ENCODE measurements at regions not wholly inside any gene's neighbourhood (a gene's known extent, or its start where the extent isn't known, plus 50 kb on each side); places are given as distances from the start of the nearest gene placed in this dataset.

DNA sequence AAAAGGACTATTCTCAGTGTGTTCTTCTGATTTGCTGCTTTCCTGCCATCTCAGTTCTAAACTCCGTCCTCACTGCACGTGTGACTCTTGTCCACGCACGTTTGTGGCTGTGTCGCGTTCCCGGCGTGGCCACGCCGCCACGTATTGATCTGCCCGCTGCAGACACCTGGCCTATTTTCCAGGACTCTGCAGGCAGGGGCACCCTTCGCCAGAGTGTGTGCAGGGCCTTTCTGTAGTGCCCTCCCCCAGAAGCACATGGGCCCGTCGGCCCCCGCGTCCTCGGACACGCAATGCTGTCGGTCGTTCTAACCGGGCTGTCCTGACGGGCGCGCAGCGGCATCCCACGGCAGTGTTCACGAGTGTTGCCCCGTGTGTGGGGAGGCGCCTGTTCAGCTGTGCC is 87.6 kb downstream of the YTHDF1 start:
- DNase-seq (ENCODE audit: low spot score) = no peak

DNA sequence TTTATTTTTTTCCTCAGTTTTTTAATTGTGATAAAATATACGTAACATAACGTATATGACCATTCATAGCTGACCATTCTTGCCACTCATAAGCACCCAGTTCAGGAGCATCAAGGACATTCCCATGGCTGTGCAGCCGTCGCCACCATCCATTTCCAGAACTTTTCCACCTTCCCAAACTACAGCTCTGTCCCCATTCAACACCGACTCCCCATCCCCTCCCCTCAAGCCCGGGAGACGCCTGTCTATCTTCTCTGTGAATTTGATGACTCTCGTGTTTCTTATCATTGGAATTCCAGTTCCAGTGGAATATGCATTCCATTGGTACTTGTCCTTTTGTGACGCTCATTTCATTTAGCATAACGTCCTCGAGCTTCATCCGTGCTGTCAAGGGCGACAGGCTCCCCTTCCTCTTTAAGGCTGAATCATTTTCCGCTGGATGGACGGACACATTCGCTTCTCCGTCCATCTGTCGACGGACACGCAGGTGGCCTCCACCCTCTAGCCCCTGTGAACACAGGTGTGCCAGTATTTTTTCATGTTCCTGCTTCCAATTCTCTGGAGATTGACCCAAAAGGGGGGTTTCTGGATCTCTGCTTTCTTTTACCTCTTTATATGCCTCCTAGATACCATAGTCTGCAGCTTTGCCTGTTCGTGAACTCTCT is 88.1 kb downstream of the YTHDF1 start:
- no peak for DNase-seq (ENCODE audit: low spot score)

DNA sequence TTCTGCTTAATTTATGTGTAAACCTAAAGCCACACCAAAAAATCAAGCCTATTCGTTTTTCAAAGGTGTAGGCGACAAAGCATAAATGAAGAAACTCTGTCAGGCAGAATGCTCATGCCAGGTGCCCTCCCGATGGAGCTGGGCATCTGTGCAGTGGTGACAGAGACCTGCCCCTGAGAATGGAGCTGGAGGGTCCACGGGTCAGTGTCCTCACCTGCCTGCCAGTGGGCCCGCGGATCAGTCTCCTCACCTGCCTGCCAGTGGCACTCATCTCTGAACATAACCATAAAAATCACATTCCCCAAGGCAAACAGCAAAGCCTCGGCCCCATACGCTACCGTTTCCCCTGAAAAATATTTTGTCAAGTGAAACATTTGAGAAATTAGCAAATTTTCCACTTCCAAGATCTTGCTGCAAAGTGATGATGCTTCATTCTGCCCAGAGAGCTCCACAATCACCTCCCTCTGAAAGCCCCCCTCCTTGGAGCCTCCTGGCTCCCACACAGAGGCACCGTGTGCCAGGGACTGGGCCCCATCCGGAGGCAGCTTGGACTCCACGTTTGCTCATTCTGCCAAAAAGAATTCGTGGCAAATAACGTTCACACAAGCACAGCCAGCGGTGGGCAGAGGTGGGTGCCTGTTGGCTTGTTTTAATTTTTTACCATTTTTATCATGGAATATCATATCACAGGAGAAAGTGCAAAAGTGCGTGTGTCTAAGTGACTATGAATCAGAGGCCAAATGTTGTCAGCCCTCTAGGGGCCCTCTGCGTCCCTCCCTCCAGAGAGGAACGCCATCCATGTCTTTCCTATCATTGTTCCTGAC is 88.8 kb downstream of the YTHDF1 start:
- DNase-seq (ENCODE audit: low spot score) = no peak

DNA sequence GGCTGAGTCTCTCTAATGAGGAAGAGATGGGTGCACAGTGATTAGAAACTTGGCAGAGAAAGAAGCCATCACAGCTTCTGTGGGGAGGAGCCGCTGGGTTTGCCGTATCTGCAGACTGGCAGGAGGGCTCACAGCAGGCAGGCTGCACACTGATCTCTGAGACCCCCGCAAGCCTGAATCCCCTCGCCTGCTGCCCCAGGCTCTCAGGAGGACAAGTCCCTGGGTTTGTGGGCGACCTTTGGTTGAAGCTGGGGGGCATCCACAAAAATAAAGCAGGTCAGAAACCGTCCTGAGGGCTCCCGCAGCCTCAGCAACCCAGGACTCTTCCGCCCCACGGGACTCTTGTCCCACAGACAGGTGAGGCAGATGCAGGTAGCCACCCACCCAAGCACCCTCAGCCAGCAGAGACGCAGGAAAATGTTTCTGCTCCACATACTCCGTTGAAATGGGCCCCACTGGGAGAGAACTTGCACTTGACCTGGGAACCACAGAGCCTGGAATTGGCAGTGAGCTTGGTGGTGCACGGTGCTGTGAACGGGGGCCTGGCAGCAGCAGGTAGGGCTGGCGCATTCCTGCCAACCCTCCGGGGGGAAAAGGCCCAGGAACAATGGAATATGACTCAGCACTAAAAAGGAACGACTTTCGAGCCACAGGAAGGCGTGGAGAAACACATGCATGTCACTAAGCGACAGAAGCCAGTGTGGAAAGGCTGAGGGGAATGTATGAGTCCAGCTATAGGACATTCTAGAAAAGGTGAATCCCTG is 89.9 kb downstream of the YTHDF1 start:
- no peak for DNase-seq (ENCODE audit: low spot score)

DNA sequence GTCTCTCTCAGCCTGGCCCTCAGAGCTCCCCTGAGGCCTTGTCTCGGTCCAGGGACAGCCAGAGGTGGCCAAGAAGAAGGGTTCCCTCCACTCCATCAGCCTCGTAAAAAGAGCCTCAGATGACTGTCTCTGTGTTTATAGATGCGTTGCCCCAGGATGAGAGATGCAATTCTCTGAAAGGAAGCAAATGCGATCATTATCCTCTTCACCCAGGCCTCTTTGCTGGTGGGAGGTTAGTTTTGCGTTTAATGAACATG is 90.4 kb downstream of the YTHDF1 start:
- no peak for DNase-seq (ENCODE audit: low spot score)

DNA sequence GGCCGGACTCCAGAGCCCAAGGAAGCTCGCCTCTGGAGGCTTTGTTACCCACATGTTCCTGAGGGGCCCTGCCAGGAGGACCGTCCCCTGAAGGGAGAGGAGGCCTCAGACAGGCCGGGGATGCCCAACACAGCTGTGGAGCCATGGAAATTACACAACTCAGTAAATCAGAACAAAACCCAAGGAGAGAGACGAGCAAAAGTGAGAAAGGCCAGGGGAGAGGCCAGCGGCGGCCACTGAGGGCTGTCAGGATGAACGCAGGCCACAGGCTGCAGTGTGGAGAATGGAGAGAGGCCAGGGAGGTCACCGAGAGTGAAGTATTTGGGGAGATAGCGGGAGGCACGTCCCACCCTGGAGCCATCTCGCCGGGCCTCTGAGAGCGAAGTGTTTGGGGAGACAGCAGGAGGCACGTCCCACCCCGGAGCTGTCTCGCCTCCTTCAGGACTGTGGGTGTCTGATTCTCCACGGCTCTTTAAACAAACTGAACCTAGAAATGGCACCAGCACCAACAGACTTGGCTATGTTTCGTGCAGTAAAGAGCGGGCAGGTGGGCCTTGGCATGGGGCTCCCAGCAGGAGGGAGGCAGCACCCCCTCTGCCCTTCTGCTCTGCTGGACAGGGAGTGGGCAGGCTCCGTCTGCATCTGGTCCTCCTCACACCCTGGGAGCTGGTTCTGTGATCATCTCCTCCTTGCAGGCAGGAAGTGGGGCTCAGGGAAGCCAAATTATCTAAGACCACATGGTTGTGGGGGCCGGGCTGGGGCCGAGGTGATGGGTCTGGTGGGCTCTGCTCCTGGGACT is 91.0 kb downstream of the YTHDF1 start:
- no peak for DNase-seq (ENCODE audit: low spot score)

DNA sequence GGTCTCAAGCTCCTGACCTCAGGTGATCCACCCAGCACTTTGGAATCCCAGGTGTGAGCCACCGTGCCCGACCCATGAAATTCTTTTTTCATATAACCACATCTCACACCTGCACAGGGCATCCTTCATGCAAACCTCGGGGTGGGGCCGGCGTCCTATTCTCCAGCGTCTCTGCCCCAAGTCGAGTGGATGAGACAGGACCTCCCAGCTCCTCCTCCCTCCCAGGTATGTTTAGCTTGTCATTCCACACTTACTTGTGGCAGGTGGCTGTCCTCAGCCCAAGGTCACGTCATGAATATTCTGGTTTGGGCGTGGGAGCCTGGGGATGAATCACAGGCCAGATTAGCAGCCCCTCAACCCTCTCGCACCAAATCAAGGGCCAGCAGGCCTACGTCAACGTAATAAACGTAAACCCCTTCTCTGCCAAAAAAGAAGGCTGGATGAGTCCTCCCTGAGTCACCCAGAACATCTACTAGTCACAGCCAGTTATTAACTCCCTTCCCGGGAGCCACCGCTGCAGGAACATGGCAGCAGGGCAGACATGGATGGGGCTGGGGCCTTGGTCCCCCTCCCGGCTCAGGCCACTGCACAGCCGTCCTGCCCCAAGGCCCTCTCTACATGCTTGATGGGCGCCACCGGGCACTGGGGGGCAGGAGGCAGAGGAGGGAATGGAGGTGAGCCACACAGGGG is 91.7 kb downstream of the YTHDF1 start:
- no peak for DNase-seq (ENCODE audit: low spot score)

DNA sequence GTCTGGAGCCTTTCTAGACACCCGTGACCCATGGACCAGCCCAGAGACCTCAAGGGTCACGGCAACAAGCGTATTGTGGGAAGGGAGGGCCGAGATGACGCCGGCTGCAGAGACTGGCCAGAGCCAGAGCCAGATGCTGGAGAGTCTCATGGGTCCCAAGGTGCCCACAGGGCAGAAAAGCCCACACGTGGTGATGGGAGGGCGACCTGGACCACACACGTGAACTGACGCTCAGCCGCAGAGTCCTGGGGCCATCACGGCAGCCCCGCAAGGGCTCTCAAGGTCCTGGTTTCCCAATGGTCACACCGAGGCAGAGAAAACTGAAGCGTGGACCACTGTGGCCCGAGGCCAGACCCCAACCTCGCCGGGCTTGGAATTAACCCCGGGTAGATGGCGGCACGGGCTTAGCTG is 92.6 kb downstream of the YTHDF1 start:
- no peak for DNase-seq (ENCODE audit: low spot score)

DNA sequence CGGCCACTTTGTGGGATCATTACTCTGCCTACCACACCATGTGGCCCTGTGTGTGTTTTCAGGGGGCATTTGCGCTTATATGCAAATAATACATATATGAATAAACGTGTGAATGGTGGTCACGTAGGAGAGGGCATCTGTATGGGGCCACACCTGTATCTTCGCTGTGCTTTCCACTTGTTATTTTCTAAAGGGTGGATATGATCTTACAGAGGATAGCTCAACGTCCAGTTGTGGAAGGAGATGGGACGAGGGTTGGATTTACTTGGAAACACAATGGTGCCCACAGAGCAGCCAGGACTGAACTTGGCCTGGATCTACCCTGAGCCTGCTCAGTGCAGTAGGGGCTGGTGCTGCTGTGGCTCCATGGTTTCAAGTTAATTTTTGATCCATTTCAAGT is 93.3 kb downstream of the YTHDF1 start:
- DNase-seq (ENCODE audit: low spot score) = no peak

DNA sequence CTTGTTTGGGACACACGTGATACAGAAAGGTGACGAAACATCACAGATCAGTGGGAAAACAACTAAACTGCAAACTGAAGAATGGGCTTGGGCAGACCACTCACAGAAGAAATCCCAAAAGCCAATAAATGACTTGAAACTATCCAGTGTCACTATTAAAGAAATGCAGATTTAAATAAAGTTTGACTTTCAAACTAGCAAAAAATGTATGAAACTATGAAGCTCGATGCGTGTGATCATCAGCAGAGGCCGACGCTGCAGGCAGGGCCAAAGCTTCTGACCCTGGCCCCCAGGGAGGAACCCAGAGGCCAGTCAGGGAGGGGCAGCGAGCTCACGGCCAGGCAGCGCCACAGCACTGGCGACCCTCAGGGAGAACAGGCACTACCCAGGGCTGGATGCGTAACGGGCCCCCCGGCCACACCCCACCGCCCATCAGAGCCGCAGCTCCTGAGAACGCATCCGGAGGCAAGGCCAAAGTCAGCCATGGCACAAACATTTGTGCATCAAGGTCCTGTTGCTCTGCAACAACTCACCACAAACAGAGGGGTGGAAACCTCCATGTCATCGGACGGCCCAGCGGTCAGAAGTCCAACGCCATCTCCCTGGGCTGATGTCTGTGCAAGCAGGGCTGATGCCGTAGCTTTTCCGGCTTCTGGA is 94.1 kb downstream of the YTHDF1 start:
- DNase-seq (ENCODE audit: low spot score) = no peak

DNA sequence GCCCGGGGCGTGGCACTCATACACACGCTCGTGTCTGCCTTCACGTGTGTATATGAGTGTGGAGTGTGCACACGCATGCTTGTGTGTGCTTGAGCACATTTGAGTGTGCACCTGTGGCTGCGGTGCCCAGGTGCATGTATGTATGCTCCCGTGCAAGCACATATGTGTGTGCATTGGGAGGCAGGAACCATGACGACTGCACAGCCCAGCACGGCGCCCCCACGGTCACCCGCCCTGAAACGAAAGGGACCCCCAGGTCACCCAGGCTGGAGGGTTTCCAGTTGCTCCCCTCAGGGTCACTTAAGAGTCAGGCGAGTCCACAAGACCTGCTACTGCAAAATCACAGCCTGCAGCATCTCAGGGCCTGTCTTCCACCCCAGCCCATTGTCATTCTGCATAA is 94.7 kb downstream of the YTHDF1 start:
- no peak for DNase-seq (ENCODE audit: low spot score)

DNA sequence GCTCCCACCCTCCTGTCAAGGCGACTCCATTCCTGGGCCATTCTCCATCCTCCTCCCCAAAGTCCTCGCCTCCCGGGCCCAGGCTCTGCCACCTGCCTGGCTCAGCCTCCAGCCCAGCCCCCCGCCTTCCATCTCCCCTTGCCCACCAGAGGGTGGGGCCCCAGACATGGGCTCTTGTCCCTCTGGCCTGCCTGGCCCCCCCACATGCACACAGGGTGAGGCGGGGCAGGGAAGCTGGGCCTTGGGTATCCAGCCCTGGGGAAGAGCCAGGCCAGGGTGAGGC is 95.2 kb downstream of the YTHDF1 start:
- DNase-seq (ENCODE audit: low spot score) = no peak

DNA sequence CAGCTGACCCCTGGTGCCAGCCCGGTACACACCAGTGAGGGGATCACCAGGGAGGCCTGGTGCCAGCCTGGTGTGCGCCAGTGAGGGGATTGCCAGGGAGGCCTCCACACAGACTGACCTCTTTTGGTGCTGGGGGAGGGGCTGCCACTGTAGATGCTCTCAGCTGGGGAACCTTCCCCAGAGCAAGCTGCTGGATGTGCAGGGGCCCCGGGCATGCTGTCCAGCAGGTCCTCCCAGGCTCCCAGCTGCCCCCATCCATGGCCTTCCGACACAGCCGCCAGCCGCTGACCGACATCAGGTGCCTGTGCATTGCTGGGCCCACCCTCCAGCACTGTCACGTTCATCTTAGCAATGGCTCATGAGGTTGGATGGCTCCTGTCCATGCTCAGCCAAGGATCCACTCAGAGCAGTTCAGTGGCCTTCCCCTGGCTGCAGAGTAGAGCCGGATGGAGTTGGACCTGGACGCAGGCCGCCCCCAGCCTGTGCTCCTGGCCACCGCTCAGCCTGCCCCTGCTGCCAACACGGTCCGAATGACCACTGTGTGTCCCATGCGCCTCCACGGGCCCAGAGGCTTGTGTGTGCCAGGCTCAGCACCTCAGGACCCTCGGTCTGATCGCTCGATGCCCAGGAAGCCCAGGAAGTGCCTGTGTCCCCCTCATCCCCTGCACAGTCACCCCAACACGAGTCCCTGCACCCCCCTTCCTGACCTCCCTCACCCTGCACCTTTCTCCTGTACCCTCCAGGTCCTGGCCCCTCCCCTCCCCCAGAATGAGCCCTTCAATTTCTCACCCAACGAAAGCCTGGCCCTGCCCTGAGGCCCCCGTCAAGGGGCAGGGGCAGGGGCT is 95.7 kb downstream of the YTHDF1 start:
- DNase-seq (ENCODE audit: low spot score) = no peak

DNA sequence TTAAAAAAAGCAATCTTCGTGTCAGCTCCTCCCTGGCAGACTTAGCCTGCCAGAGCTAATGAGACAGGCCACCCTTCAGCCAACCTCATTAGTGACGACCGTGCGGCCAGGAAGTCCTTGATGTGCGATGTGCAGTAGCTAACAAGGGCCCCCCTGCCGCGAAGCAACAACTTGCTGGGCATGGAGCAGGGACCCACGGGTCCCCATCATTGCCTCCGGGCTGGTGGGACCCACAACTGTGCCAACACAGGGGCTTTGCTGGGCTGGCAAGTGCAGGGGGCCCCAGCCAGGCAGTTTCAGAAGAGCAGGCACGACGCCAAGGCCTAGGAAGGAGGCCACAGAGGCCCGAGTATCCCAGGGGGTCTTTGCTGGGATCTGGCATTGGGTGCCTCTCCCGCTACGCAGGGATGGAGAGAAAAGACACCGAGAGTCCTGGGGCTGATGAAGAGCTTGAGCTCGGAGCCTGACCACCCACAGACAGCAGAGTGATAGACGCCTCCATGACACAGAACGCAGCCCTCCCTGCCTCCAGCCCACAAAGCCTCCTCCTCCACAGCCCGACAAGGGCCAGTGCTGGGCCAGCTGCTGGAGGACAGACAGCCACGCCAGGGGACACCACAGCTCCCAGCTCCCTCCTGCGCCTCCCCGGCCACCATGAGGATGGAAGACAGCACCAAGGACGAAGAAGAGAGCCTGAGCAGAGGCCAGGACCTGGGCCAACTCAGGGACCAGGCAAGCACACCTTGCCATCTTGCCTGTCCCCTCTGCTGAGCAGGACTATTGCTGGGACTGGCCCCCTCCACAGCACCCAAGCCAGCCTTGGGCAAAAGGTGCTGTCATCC is 96.6 kb downstream of the YTHDF1 start:
- no peak for DNase-seq (ENCODE audit: low spot score)

DNA sequence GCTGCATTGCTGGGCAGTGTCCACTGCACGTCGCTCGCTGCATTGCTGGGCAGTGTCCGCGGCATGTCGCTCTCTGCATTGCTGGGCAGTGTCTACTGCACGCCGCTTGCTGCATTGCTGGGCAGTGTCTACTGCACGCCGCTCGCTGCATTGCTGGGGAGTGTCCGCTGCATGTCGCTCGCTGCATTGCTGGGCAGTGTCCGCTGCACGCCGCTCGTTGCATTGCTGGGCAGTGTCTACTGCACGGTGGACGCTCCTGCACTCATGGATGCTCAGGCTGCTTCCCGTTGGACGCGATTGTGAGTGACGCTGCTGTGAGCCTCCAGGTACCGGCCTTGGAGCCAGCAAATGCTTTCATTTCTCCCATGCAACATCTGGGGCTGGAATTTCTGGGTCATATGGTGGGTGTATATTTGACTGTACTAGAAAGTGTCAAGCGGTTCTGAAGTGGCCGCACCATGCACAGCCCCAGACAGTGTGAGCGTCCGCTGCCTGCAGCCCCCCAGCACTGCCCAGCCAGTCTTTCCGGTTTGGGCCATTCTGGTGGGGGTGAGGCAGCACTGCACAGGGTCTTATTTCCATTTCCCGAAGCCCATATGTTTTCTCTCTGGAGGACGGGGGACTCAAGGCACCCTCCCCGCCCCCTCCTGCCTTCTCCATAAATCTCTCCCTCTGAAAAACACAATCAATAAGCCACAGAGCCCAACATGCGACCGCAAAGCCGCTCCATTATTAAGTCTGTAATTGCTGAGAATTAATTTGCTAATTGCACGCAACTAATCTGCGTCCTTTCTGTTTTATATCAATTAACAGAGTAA is 97.4 kb downstream of the YTHDF1 start:
- DNase-seq (ENCODE audit: low spot score) = no peak

DNA sequence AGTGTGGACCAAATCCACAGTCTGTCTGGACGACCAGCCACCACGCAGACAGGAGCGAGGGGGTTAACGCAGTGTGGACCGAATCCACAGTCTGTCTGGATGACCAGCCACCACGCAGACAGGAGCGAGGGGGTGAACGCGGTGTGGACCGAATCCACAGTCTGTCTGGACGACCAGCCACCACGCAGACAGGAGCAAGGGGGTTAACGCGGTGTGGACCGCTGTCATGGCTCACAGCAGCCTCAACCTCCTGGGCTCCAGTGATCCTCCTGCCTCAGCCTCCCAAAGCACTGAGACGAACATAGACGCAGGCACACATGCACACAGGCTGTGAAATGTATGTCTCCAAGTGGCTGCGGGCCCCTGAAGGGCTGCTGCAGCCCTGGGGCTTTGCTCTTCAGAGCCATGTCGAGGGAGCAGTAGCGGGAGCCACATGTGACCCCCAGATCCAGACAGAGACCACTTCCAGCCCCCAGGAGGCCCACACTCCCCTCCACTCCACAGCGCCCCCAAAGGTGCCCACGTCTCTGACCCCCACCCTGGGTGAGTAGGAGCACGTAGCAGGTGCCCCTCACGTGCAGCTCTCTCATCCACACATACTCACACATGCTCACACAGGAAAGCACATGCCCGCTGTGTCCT is 98.1 kb downstream of the YTHDF1 start:
- no peak for DNase-seq (ENCODE audit: low spot score)

DNA sequence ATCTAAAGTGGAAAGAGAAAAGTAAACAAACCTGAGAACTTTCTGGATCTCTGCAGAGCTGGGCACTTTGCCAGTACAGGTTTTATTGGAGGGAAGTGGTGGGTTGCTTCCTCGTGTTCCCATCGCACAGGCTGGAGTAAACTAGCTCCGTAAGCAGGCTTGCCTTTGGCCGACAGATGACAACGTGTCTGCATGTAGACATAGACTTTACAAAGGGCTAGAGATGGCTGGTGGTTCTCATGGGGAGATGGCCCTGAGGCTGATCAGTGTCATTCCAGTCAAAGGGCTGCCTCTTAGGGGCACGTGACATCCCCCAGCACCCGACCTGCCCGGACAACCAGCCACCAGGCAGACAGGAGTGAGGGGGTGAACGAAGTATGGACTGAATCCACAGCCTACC is 98.8 kb downstream of the YTHDF1 start:
- no peak for DNase-seq (ENCODE audit: low spot score)
